ENCODE measurements at regions not wholly inside any gene's neighbourhood (a gene's known extent, or its start where the extent isn't known, plus 50 kb on each side); places are given as distances from the start of the nearest gene placed in this dataset.

- H2AFZ ChIP-seq (ENCODE audit: insufficient read depth, low read depth, low read length, poor library complexity, severe bottlenecking): no peak overlapping the region
- H3K36me3 ChIP-seq (replicated peaks in 1 of 2; ENCODE audit: control insufficient read depth in 1 of 2, insufficient read depth in 2 of 2, low read length in 2 of 2): no peaks in the 10 kb centered on the region
- H3K79me2 ChIP-seq (ENCODE audit: insufficient read depth, low read length): no peaks in the 10 kb centered on the region
- H3K4me3 ChIP-seq (replicated peaks in 1 of 3; ENCODE audit: low read depth in 2 of 3, low read length in 3 of 3): no peak overlapping the region
- intact Hi-C loops (cut with micrococcal nuclease): no loop called here
- no peak overlapping the region for H3K9ac ChIP-seq (ENCODE audit: insufficient read depth, low read length, poor library complexity, severe bottlenecking)
- no peak overlapping the region for H3K4me2 ChIP-seq (replicated peaks; ENCODE audit: extremely low read depth, low read length, poor library complexity, severe bottlenecking)
- Mint-ChIP-seq H3K4me1 (no peaks in the 10 kb centered on the region), H3K27me3 (ENCODE audit: low read depth in 3 of 3) (no peaks in the 10 kb centered on the region), H3K9me3 (peaks cover 0 to 10% (median 2%) of the 10 kb centered on the region in 7 donors), H3K36me3 (no peaks in the 10 kb centered on the region), H3K27ac (no peak overlapping the region), H3K4me3 (no peak overlapping the region)
- H3K9me3 ChIP-seq (replicated peaks in 1 of 2; ENCODE audit: control insufficient read depth in 1 of 2, insufficient read depth in 1 of 2, low read length in 2 of 2): peaks cover 0 to 7% of the 10 kb centered on the region in 2 donors
- no peak for TF ChIP-seq CTCF (IDR thresholded peaks at IDR 0.05)
- no peaks in the 10 kb centered on the region for H3K4me1 ChIP-seq (ENCODE audit: control insufficient read depth in 1 of 2, insufficient read depth in 2 of 2, low read length in 2 of 2)
- no peak overlapping the region for H3K27ac ChIP-seq (ENCODE audit: low read depth in 1 of 2, low read length in 2 of 2)
- H4K20me1 ChIP-seq (ENCODE audit: insufficient read depth, low read length): no peaks in the 10 kb centered on the region
- H3K27me3 ChIP-seq (ENCODE audit: control insufficient read depth in 2 of 2, insufficient read depth in 2 of 2, low read length in 2 of 2): peaks cover 0 to 2% of the 10 kb centered on the region in 2 donors
- DNase-seq: no peak
Measured at GRCh38 chrX:45347877-45348276, 147.2 kb upstream of the DIPK2B start.

GRCh38 chrX:45344594-45344993 is 143.9 kb upstream of the DIPK2B start:
- Mint-ChIP-seq H3K27ac (no peak overlapping the region), H3K4me1 (no peaks in the 10 kb centered on the region), H3K27me3 (ENCODE audit: low read depth in 3 of 3) (no peaks in the 10 kb centered on the region), H3K4me3 (no peak overlapping the region), H3K9me3 (peaks cover 0 to 6% (median 3%) of the 10 kb centered on the region in 7 donors), H3K36me3 (no peaks in the 10 kb centered on the region)
- Histone ChIP-seq H3K9ac (ENCODE audit: insufficient read depth, low read length, poor library complexity, severe bottlenecking) (no peak overlapping the region), H3K9me3 (replicated peaks in 1 of 2; ENCODE audit: control insufficient read depth in 1 of 2, insufficient read depth in 1 of 2, low read length in 2 of 2) (no peaks in the 10 kb centered on the region), H3K79me2 (ENCODE audit: insufficient read depth, low read length) (no peaks in the 10 kb centered on the region), H2AFZ (ENCODE audit: insufficient read depth, low read depth, low read length, poor library complexity, severe bottlenecking) (no peak overlapping the region), H3K36me3 (replicated peaks in 1 of 2; ENCODE audit: control insufficient read depth in 1 of 2, insufficient read depth in 2 of 2, low read length in 2 of 2) (no peaks in the 10 kb centered on the region), H4K20me1 (ENCODE audit: insufficient read depth, low read length) (no peaks in the 10 kb centered on the region), H3K27ac (ENCODE audit: low read depth in 1 of 2, low read length in 2 of 2) (no peak overlapping the region), H3K4me3 (replicated peaks in 1 of 3; ENCODE audit: low read depth in 2 of 3, low read length in 3 of 3) (no peak overlapping the region), H3K27me3 (ENCODE audit: control insufficient read depth in 2 of 2, insufficient read depth in 2 of 2, low read length in 2 of 2) (peaks cover 0 to 2% of the 10 kb centered on the region in 2 donors), H3K4me2 (replicated peaks; ENCODE audit: extremely low read depth, low read length, poor library complexity, severe bottlenecking) (no peak overlapping the region), H3K4me1 (ENCODE audit: control insufficient read depth in 1 of 2, insufficient read depth in 2 of 2, low read length in 2 of 2) (no peaks in the 10 kb centered on the region)
- TF ChIP-seq CTCF (IDR thresholded peaks at IDR 0.05): no peak
- no CpG with 5 or more reads among the region's 2 CpGs for WGBS (ENCODE audit: insufficient coverage)
- intact Hi-C loops (cut with micrococcal nuclease): no loop called here
- no peak for DNase-seq
